GM12878 (cell line): ENCODE measurements at regions not wholly inside any gene's neighbourhood (a gene's known extent, or its start where the extent isn't known, plus 50 kb on each side); places are given as distances from the start of the nearest gene placed in this dataset.

ENCODE experiments used
- ATAC-seq: fragments of 200-7000 bp; cut with Tn5 transposase; 3 replicates; pipeline ENCODE4 v1.9.1; 2020; ENCODE audit warnings: mild to moderate bottlenecking, moderate library complexity
- BruUV-seq: library from RNA; stranded (reverse); fragments of 400-500 nt; replicated peaks from 2 replicates; lab custom pipeline; 2021; lab: Mats Ljungman, UMichigan
- CTCF ChIA-PET: fragments of 300-600 bp; sonication (Branson Sonifier 250); formaldehyde crosslinking; extraction: SDS; loops from one replicate; lab custom pipeline; 2021; ENCODE audit warnings: inconsistent platforms; lab: Yijun Ruan, JAX
- POLR2A ChIA-PET: fragments of 350-600 bp; formaldehyde crosslinking; extraction: SDS; loops from one replicate; lab custom pipeline; 2021; ENCODE audit warnings: inconsistent platforms; lab: Charles Lee
- RAD21 ChIA-PET: fragments of 300-600 bp; sonication (Branson Sonifier 250); formaldehyde crosslinking; loops from one replicate; lab custom pipeline; 2023; ENCODE audit warnings: antibody characterized with exemption; ENCODE audit not compliant: unreplicated experiment; lab: Charles Lee
- SMC1A ChIA-PET: fragments of 300-600 bp; sonication (Branson Sonifier 250); formaldehyde crosslinking; loops from one replicate; lab custom pipeline; 2023; ENCODE audit not compliant: unreplicated experiment, uncharacterized antibody; lab: Charles Lee
- DNase-seq: peaks from one replicate; pipeline ENCODE4 v3.0.0-alpha.2; 2011; ENCODE audit warnings: low read depth, low spot score
- FAIRE-seq: peaks from 3 replicates; lab custom pipeline; 2011; peaks lifted over from hg19 to GRCh38; lab: Jason Lieb, UNC
- H2AFZ ChIP-seq: 2 replicates; pipeline ENCODE4 v1.6.0; 2011; ENCODE audit warnings: low read depth, low read length, control low read depth; ENCODE audit not compliant: control insufficient read depth
- H3K27ac ChIP-seq: 2 replicates; pipeline ENCODE4 v1.5.1; 2011; ENCODE audit warnings: control low read depth; ENCODE audit not compliant: control insufficient read depth, insufficient read depth
- H3K27me3 ChIP-seq, 2 experiments: replicated peaks in 1 of 2; 2 replicates each; pipeline versions ENCODE4 v1.6.0 to v1.6.1; 2011; ENCODE audit warnings: low read length in 1 of 2; ENCODE audit not compliant: control insufficient read depth in 2 of 2, insufficient read depth in 2 of 2
- H3K36me3 ChIP-seq, 2 experiments: 2 replicates each; pipeline ENCODE4 v1.5.1; 2011; ENCODE audit warnings: low read length in 1 of 2; ENCODE audit not compliant: control insufficient read depth in 2 of 2, insufficient read depth in 2 of 2
- H3K4me1 ChIP-seq: 2 replicates; pipeline ENCODE4 v1.6.1; 2011; ENCODE audit warnings: mild to moderate bottlenecking, low read length, moderate library complexity, mixed read lengths; ENCODE audit not compliant: control insufficient read depth, insufficient read depth
- H3K4me2 ChIP-seq: 2 replicates; pipeline ENCODE4 v1.6.0; 2011; ENCODE audit warnings: control low read depth; ENCODE audit not compliant: control insufficient read depth, insufficient read depth
- H3K4me3 ChIP-seq: fragments of 200-600 bp; sonication (generic); 2 replicates; pipeline ENCODE4 v1.5.1; 2016
- H3K79me2 ChIP-seq: 2 replicates; pipeline ENCODE4 v1.6.0; 2011; ENCODE audit warnings: low read length; ENCODE audit not compliant: control insufficient read depth, insufficient read depth
- H3K9ac ChIP-seq: 2 replicates; pipeline ENCODE4 v1.8.0; 2011; ENCODE audit warnings: low read length, control low read depth, mixed read lengths; ENCODE audit not compliant: control insufficient read depth, insufficient read depth
- H3K9me3 ChIP-seq: replicated peaks from 3 replicates; pipeline ENCODE4 v1.5.1; 2011; ENCODE audit warnings: mild to moderate bottlenecking, low read length; ENCODE audit not compliant: control insufficient read depth, insufficient read depth
- H4K20me1 ChIP-seq: 2 replicates; pipeline ENCODE4 v1.6.0; 2011; ENCODE audit not compliant: control insufficient read depth, insufficient read depth
- CBX3 ChIP-seq: fragments of 200-600 bp; sonication (generic); IDR thresholded peaks from 2 replicates; pipeline ENCODE4 v1.6.1; 2016; ENCODE audit warnings: low read depth, borderline replicate concordance
- CTCF ChIP-seq, 3 experiments: IDR thresholded peaks in 2 of 3; conservative IDR thresholded peaks in 1 of 3; 2 replicates each; pipeline ENCODE4 v1.5.1; 2011; ENCODE audit warnings: low read depth in 3 of 3, low read length in 3 of 3, mild to moderate bottlenecking in 3 of 3, control low read depth in 2 of 3, moderate library complexity in 2 of 3, inconsistent platforms in 1 of 3, mixed read lengths in 1 of 3; ENCODE audit not compliant: control insufficient read depth in 2 of 3, insufficient read depth in 1 of 3; ENCODE audit errors: extremely low read depth in 1 of 3
- FOS ChIP-seq: IDR thresholded peaks from 3 replicates; pipeline ENCODE4 v1.6.1; 2011; ENCODE audit warnings: borderline replicate concordance; ENCODE audit not compliant: insufficient read length; ENCODE audit errors: extremely low read depth
- MYC ChIP-seq: IDR thresholded peaks from 2 replicates; pipeline ENCODE4 v1.6.1; 2011; ENCODE audit warnings: mild to moderate bottlenecking, low read length, moderate library complexity, inconsistent platforms; ENCODE audit not compliant: insufficient read depth, insufficient replicate concordance, insufficient read length, severe bottlenecking
- NFXL1 ChIP-seq: fragments of 450-650 bp; IDR thresholded peaks from 2 replicates; pipeline ENCODE4 v1.6.1; 2017; ENCODE audit warnings: antibody characterized with exemption, mild to moderate bottlenecking, borderline replicate concordance
- RAD21 ChIP-seq: IDR thresholded peaks from 2 replicates; pipeline ENCODE4 v1.6.1; 2011; ENCODE audit warnings: mild to moderate bottlenecking, low read depth, low read length, moderate library complexity; ENCODE audit not compliant: insufficient read depth
- RBBP5 ChIP-seq: fragments of 200-600 bp; sonication (generic); conservative IDR thresholded peaks from 2 replicates; pipeline ENCODE4 v1.6.1; 2016
- SKIL ChIP-seq: fragments of 450-650 bp; IDR thresholded peaks from 2 replicates; pipeline ENCODE4 v1.6.1; 2017; ENCODE audit warnings: mild to moderate bottlenecking, low read depth, inconsistent platforms; ENCODE audit not compliant: poor library complexity, severe bottlenecking
- ZNF687 ChIP-seq: fragments of 450-650 bp; IDR thresholded peaks from 2 replicates; pipeline ENCODE4 v1.6.1; 2017; ENCODE audit warnings: mild to moderate bottlenecking, moderate library complexity
- WGBS: methylation state at CpG from one replicate; pipeline ENCODE4 v1.1.6; 2016; ENCODE audit warnings: low lambda C conversion rate; ENCODE audit not compliant: insufficient replicate concordance, insufficient coverage; ENCODE audit errors: missing lambda C conversion rate; 5-methylcytosine and 5-hydroxymethylcytosine counted together
- in situ Hi-C: fragments of 300-500 bp; cut with MboI; formaldehyde crosslinking; loops from 9 replicates; pipeline ENCODE4 v1.14.3; 2018; ENCODE audit warnings: mixed read lengths
- intact Hi-C: fragments of 100-400 bp; cut with micrococcal nuclease; formaldehyde crosslinking; loops from one replicate; pipeline ENCODE4 v1.14.2; 2022; ENCODE audit not compliant: unreplicated experiment
- TF ChIP-seq, protein P1 (sequence below): fragments of 450-650 bp; IDR thresholded peaks from 2 replicates; pipeline ENCODE4 v1.6.1; 2017; ENCODE audit warnings: mild to moderate bottlenecking

- POLR2A ChIA-PET, result interaction anchor here (0.6 kb wide), 1 partner anchor 542 kb away, joined by 7 read pairs; no protein-coding TSS in a partner anchor
- Histone ChIP-seq H3K36me3 (no peaks in the 10 kb centered on the region), H3K4me2 (no peak overlapping the region), H2AFZ (no peak overlapping the region), H3K9ac (no peak overlapping the region), H4K20me1 (no peaks in the 10 kb centered on the region), H3K27ac (no peak overlapping the region), H3K4me1 (no peaks in the 10 kb centered on the region), H3K4me3 (no peak overlapping the region), H3K27me3 (no peaks in the 10 kb centered on the region; a peak in 2 of 4 replicates), H3K79me2 (no peaks in the 10 kb centered on the region), H3K9me3 (no peaks in the 10 kb centered on the region)
- no peak for DNase-seq
- FAIRE-seq, result no peak
- BruUV-seq, result no TSS peak
- SMC1A ChIA-PET, result interaction anchor here (0.7 kb wide), 1 partner anchor 86 kb away, joined by 3 read pairs; no protein-coding TSS in a partner anchor
- RAD21 ChIA-PET, result no interaction called here
- intact Hi-C loops (no loop called here), in situ Hi-C loops (no loop called here)
- CTCF ChIA-PET, result no interaction called here
- TF ChIP-seq, protein P1, sequence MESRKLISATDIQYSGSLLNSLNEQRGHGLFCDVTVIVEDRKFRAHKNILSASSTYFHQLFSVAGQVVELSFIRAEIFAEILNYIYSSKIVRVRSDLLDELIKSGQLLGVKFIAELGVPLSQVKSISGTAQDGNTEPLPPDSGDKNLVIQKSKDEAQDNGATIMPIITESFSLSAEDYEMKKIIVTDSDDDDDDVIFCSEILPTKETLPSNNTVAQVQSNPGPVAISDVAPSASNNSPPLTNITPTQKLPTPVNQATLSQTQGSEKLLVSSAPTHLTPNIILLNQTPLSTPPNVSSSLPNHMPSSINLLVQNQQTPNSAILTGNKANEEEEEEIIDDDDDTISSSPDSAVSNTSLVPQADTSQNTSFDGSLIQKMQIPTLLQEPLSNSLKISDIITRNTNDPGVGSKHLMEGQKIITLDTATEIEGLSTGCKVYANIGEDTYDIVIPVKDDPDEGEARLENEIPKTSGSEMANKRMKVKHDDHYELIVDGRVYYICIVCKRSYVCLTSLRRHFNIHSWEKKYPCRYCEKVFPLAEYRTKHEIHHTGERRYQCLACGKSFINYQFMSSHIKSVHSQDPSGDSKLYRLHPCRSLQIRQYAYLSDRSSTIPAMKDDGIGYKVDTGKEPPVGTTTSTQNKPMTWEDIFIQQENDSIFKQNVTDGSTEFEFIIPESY, result no peak
- TF ChIP-seq RBBP5 (no peak), CBX3 (no peak), FOS (no peak), NFXL1 (no peak), ZNF687 (no peak), MYC (no peak), SKIL (no peak), RAD21 (peak; percentile 47), CTCF (IDR thresholded peaks at IDR 0.05 in 2 of 3, conservative IDR thresholded peaks at IDR 0.05 in 1 of 3; ENCODE audit: control insufficient read depth in 2 of 3, extremely low read depth in 1 of 3, insufficient read depth in 1 of 3, low read depth in 3 of 3, low read length in 3 of 3) (peak in 1 of 3 experiments; percentile 32; a peak in 2 of 6 replicates)
- ATAC-seq, result no peak
- WGBS, result 14% methylated on average over 9 of the region's 9 CpGs
These were observed 123.8 kb upstream of the DLX2 start for GRCh38 chr2:172226244-172227061.
